Adipocyte (in vitro differentiated cells): ENCODE measurements at regions not wholly inside any gene's neighbourhood (a gene's known extent, or its start where the extent isn't known, plus 50 kb on each side); places are given as distances from the start of the nearest gene placed in this dataset.

Experiments
- DNase-seq: peaks from one replicate; pipeline ENCODE4 v3.0.0-alpha.2; 2015; ENCODE audit warnings: low read depth
- H3K27me3 ChIP-seq: replicated peaks from 2 replicates; pipeline ENCODE4 v1.7.0; 2013; ENCODE audit warnings: mild to moderate bottlenecking, low read length, moderate library complexity; ENCODE audit not compliant: control insufficient read depth, insufficient read depth
- H3K36me3 ChIP-seq: 2 replicates; pipeline ENCODE4 v1.7.0; 2013; ENCODE audit warnings: low read length, mild to moderate bottlenecking, moderate library complexity; ENCODE audit not compliant: control insufficient read depth, insufficient read depth, severe bottlenecking
- H3K4me1 ChIP-seq: 2 replicates; pipeline ENCODE4 v1.7.0; 2013; ENCODE audit warnings: mild to moderate bottlenecking, low read length, moderate library complexity; ENCODE audit not compliant: control insufficient read depth, insufficient read depth
- H3K4me3 ChIP-seq: 2 replicates; pipeline ENCODE4 v1.7.0; 2013; ENCODE audit warnings: mild to moderate bottlenecking, low read length, moderate library complexity
- H3K9ac ChIP-seq: 2 replicates; pipeline ENCODE4 v1.7.0; 2013; ENCODE audit warnings: mild to moderate bottlenecking, low read length, moderate library complexity
- H3K9me3 ChIP-seq: 2 replicates; pipeline ENCODE4 v1.7.0; 2013; ENCODE audit warnings: mild to moderate bottlenecking, low read length, moderate library complexity; ENCODE audit not compliant: control insufficient read depth

DNA sequence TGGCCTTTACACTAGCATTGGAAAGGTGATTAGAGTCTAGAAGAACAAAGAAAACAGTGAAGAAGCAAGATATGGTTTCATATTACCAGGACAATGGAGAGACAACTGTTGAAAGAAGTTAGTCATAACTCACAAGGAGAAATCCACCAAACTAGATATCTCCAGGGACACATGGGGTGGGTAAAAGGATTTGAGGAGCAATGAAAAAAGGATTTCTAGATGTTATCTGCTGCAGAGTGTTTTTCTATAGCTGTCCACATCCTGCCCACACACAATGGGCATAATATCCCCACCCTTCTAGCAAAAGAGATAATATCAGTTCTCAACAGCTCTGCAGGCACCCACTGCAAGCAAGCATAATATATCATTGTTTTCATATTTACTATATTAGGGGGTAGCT lies 303.1 kb downstream of the HAO1 start:
- peak; percentile 1 for DNase-seq
- Histone ChIP-seq H3K4me1 (no peaks in the 10 kb centered on the region), H3K27me3 (no peaks in the 10 kb centered on the region), H3K9me3 (no peaks in the 10 kb centered on the region), H3K9ac (no peak overlapping the region), H3K36me3 (no peaks in the 10 kb centered on the region), H3K4me3 (no peak overlapping the region)

DNA sequence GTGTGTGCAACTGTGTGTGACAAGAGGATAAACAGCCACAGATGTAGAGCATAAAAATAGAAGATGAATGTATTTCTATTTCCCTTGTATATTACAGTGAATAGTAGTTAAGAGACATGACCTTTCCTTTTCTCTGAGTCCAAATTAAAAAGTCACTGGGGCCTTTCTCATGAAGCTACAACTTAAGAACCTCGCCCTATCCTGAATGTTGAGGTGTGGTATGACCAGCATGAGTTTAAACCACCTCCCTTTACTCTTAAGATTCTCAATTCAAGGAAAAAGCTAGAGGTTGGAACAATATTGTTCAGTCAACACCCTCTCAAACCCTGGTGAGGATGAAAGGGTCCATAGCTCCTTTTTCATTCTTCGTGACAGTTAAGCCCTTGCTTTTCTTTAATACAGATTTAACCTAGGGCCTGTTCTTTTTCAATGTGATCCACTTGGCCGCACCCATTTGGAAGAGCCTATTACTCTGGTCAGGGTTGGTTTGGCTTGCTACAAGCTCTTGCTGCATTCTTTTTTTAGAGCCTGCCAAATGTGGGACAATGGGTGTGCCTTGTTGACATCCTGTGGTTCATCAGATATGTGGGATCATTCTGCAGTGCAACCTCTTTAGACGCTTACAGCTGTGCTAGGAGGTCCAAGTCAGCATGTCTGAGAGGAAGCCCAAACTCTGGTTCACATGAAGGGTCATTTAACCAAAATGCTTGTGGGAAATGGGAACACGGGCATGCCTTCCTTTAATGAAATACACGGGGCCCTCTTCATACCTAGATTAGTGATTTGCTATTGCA lies 290.0 kb downstream of the HAO1 start:
- H3K4me3 ChIP-seq = no peak overlapping the region
- no peak overlapping the region for H3K9ac ChIP-seq
- peaks cover 6% of the 10 kb centered on the region for H3K4me1 ChIP-seq
- no peaks in the 10 kb centered on the region for H3K27me3 ChIP-seq
- peak; percentile 45 for DNase-seq
- no peaks in the 10 kb centered on the region for H3K9me3 ChIP-seq
- H3K36me3 ChIP-seq = no peaks in the 10 kb centered on the region

DNA sequence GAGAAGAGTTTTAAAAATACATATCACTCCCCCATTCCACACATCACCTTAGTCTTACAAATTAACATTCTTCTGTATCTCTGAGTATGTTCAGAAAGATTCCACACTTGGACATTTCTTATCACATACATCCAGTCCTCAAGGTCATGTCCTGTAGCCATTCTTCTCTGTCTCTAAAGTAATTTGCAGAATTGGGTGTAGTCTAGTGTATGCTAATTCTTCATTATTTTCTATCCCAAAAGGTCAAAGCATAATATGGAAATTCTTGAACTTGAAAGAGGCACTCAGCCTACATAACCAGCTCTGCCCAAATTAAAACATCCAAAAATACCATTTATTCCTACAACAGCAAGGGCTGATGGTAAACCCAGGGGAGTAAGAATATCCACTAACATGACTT lies 286.0 kb downstream of the HAO1 start:
- H3K4me1 ChIP-seq = peaks cover 6% of the 10 kb centered on the region
- no peak overlapping the region for H3K9ac ChIP-seq
- H3K9me3 ChIP-seq = no peaks in the 10 kb centered on the region
- H3K36me3 ChIP-seq = no peaks in the 10 kb centered on the region
- H3K27me3 ChIP-seq = no peaks in the 10 kb centered on the region
- DNase-seq = no peak
- no peak overlapping the region for H3K4me3 ChIP-seq

DNA sequence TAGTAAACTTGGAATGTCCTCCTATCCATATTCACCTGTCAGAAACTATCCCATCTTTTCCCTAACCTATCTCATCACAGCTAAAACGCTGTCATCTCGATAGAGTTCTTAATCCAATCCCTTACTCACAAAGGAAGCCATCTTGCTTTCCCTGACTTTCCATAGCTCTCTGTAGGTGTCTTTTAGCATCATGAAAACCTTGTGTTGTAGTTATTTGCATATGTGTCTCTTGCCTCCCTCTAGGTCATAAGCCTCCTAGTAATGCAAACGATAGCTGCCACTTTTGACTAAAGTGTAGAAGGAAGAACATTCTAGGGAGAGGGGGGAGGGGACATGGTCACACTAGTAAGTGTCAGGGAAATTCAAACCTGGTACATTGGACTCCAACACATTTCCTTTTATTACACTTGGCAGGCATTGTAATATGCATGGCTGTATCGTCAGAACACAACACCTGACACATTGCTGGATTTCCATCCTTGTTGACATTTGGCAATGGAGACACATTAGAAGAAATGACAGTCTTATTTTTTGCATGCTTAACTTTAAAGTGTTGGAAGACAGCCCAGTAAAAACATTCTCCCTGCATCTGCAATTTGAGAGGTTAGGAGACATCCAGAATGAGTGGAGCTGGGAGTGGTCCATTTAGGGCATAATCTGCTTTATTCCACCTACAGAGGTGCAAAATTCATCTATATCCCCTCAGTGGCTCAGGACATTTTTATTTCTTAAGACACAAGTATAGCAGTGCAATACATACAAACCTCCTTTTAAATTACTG lies 283.4 kb downstream of the HAO1 start:
- H3K9me3 ChIP-seq = no peaks in the 10 kb centered on the region
- H3K27me3 ChIP-seq = no peaks in the 10 kb centered on the region
- no peak overlapping the region for H3K4me3 ChIP-seq
- no peaks in the 10 kb centered on the region for H3K4me1 ChIP-seq
- H3K9ac ChIP-seq = no peak overlapping the region
- no peaks in the 10 kb centered on the region for H3K36me3 ChIP-seq
- no peak for DNase-seq

DNA sequence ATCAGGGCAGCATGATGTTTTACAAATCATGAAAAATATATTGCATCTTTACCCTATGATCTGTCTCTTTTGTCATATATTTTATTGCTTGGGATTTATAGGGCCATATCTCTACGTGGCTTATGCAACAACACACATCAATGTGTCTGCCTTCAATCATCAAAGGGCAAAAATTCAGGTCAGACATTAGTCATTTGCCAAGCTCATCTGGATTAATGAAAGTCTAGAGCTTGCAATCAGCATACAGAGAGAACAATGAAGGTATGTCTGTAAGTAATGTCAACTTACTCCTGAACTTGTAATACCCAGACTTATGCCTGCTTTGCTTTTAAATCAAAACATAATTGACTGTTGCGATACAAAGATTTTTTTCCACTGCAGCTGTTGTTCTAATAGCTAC lies 282.7 kb downstream of the HAO1 start:
- H3K36me3 ChIP-seq = no peaks in the 10 kb centered on the region
- no peaks in the 10 kb centered on the region for H3K4me1 ChIP-seq
- no peak overlapping the region for H3K9ac ChIP-seq
- no peak for DNase-seq
- H3K4me3 ChIP-seq = no peak overlapping the region
- no peaks in the 10 kb centered on the region for H3K27me3 ChIP-seq
- no peaks in the 10 kb centered on the region for H3K9me3 ChIP-seq

DNA sequence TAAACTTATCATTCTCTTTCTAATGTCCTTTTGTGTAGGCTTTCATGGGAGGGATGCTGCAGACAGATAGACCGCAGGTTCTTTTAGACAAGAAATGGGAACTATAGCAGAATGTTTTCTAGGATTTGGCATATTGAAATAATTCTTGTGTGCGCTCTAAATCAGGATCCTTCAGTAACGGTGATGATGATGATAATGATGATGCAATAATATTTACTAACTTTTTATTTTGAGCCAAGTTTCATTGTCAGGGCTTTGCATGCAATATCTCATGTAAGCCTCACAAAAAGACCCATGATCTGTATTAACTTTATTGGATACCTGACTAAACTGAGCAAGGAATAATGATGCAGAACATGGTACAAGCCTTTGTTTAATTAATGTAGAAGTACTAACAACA lies 280.1 kb downstream of the HAO1 start:
- H3K9ac ChIP-seq = no peak overlapping the region
- DNase-seq = no peak
- no peaks in the 10 kb centered on the region for H3K9me3 ChIP-seq
- no peaks in the 10 kb centered on the region for H3K4me1 ChIP-seq
- H3K27me3 ChIP-seq = no peaks in the 10 kb centered on the region
- H3K4me3 ChIP-seq = no peak overlapping the region
- no peaks in the 10 kb centered on the region for H3K36me3 ChIP-seq

DNA sequence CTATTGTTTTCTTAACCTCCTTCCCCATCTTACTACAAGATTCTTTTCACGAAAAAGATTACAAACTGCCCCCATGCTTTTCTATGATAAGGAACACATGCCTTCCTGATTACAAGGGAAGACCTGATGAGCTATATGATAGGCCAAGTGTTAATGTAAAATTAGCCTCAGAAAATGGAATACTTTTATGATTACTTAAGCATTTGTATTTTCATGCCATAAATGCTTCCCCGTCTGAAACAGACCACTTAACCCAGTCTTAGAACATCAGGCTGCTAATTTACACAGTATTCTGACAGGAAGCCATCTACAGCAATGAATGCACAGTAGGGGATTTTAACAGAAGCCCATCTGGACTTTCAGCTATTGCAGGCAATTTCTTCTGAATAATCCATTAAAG lies 274.9 kb downstream of the HAO1 start:
- Histone ChIP-seq H3K36me3 (no peaks in the 10 kb centered on the region), H3K9me3 (no peaks in the 10 kb centered on the region), H3K4me1 (no peaks in the 10 kb centered on the region), H3K9ac (no peak overlapping the region), H3K27me3 (no peaks in the 10 kb centered on the region), H3K4me3 (no peak overlapping the region)
- DNase-seq = no peak

DNA sequence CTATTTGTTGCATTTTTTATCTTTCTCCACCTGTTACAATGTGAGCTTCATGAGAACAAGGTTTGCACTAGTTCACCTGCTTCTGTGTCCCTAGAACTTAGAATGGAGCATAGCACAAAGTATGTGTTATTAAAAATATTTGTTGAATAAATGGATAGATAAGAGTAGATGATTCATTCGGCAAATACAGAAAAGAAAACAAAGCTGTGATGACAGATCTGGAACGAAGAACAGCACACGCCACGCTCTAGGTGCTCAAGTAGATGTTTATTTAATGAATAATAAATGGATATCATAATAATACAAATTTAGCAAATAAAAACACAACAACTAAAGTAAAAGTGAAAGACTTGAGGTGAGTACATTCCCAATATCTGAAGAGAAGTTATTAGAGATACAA lies 273.1 kb downstream of the HAO1 start:
- H3K4me3 ChIP-seq = no peak overlapping the region
- no peak for DNase-seq
- H3K4me1 ChIP-seq = no peaks in the 10 kb centered on the region
- H3K27me3 ChIP-seq = no peaks in the 10 kb centered on the region
- H3K9ac ChIP-seq = no peak overlapping the region
- no peaks in the 10 kb centered on the region for H3K36me3 ChIP-seq
- no peaks in the 10 kb centered on the region for H3K9me3 ChIP-seq

DNA sequence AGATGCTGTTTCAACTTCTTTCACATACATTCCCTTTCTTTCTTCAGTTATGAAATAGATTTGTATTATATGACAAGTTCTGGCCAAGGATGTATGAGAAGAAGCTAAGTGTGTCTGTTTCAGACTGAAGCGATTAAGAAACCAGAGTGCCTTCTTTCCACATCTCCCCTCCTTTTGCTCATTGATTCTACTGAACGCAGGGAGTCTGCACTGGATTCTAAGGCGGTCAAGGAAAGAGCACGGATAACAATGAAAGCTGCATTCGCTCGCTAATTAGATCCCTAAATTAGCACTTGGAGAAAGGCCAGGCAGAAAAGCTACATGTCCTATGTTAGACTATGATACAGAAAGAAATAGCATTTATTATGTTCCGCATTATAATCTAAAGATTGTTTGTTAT lies 267.7 kb downstream of the HAO1 start:
- H3K9me3 ChIP-seq = no peaks in the 10 kb centered on the region
- H3K4me1 ChIP-seq = no peaks in the 10 kb centered on the region
- H3K36me3 ChIP-seq = no peaks in the 10 kb centered on the region
- H3K27me3 ChIP-seq = no peaks in the 10 kb centered on the region
- H3K4me3 ChIP-seq = no peak overlapping the region
- DNase-seq = no peak
- H3K9ac ChIP-seq = no peak overlapping the region

DNA sequence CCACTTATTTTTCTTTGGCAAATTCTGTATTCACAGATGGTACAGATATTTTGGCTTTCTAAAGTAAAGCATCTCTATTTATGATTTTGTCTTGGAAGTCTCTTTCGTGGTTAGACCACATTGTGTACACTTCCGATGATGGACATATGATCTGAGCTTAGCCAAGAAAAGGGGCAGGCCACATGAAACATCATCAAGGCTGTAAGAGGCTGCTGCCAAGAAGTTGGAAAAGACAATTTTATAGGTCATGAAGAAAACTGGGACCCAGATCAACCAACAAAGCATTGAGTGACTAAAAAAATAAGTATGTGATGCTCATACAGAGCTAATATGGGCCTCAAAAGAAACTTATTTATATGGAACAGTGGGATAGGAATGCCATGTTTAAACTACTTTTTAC lies 266.4 kb downstream of the HAO1 start:
- no peak overlapping the region for H3K9ac ChIP-seq
- no peak overlapping the region for H3K4me3 ChIP-seq
- no peaks in the 10 kb centered on the region for H3K27me3 ChIP-seq
- DNase-seq = peak; percentile 24
- H3K36me3 ChIP-seq = no peaks in the 10 kb centered on the region
- H3K4me1 ChIP-seq = no peaks in the 10 kb centered on the region
- H3K9me3 ChIP-seq = no peaks in the 10 kb centered on the region

DNA sequence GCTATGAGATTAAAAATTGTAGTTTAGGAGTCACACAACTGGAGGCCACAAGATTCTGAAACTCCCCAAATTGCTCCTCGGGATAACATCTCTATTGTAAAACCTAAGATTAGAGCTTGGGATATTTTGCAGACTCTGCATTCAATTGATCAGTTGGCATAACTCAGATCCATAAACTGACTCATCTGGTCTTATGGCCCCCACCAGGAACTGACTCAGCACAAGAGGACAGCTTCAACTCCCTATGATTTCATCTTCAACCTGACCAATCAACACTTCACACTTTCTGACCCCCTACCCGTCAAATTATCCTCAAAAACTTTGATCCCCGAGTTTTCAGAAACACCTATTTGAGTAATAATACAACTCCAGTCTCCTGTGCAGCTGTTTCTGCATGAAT lies 257.3 kb downstream of the HAO1 start:
- Histone ChIP-seq H3K27me3 (no peaks in the 10 kb centered on the region), H3K4me3 (no peak overlapping the region), H3K9ac (no peak overlapping the region), H3K4me1 (no peaks in the 10 kb centered on the region), H3K9me3 (no peaks in the 10 kb centered on the region), H3K36me3 (no peaks in the 10 kb centered on the region)
- no peak for DNase-seq
